SKM-1 treated with dmso at 0.1 percent for 144 hours (cell line): ENCODE measurements at regions not wholly inside any gene's neighbourhood (a gene's known extent, or its start where the extent isn't known, plus 50 kb on each side); places are given as distances from the start of the nearest gene placed in this dataset.

Experiments
- DNase-seq: peaks from one replicate; lab custom pipeline; 2025; ENCODE audit not compliant: unreplicated experiment; lab: John Stamatoyannopoulos, UW

- no peak for DNase-seq
Measured at GRCh38 chr1:75079538-75080290, 54.5 kb upstream of the LHX8 start.

GRCh38 chr1:75083223-75083622 is 51.0 kb upstream of the LHX8 start:
- no peak for DNase-seq

- DNase-seq: no peak
Measured at GRCh38 chr1:75083848-75084514, 50.2 kb upstream of the LHX8 start.
